Neural progenitor cell (in vitro differentiated cells): ENCODE measurements at regions not wholly inside any gene's neighbourhood (a gene's known extent, or its start where the extent isn't known, plus 50 kb on each side); places are given as distances from the start of the nearest gene placed in this dataset.

Experiments used
- EZH2phosphoT487 ChIP-seq: fragments of 200-600 bp; sonication (generic); IDR thresholded peaks from 2 replicates; pipeline ENCODE4 v1.6.1; 2017; ENCODE audit warnings: antibody characterized with exemption
- TF ChIP-seq, protein P1 (sequence below): fragments of 200-600 bp; sonication (generic); IDR thresholded peaks from 2 replicates; pipeline ENCODE4 v1.5.1; 2017; ENCODE audit warnings: antibody characterized with exemption, mild to moderate bottlenecking

- TF ChIP-seq, protein P1, sequence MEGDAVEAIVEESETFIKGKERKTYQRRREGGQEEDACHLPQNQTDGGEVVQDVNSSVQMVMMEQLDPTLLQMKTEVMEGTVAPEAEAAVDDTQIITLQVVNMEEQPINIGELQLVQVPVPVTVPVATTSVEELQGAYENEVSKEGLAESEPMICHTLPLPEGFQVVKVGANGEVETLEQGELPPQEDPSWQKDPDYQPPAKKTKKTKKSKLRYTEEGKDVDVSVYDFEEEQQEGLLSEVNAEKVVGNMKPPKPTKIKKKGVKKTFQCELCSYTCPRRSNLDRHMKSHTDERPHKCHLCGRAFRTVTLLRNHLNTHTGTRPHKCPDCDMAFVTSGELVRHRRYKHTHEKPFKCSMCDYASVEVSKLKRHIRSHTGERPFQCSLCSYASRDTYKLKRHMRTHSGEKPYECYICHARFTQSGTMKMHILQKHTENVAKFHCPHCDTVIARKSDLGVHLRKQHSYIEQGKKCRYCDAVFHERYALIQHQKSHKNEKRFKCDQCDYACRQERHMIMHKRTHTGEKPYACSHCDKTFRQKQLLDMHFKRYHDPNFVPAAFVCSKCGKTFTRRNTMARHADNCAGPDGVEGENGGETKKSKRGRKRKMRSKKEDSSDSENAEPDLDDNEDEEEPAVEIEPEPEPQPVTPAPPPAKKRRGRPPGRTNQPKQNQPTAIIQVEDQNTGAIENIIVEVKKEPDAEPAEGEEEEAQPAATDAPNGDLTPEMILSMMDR: no peak
- no peak for TF ChIP-seq EZH2phosphoT487
Observed at GRCh38 chr6:112682071-112682470, 334.9 kb downstream of the RFPL4B start.
